Activated CD4-positive, alpha-beta T cell treated with anti-CD3 and anti-CD28 coated beads, Interleukin-10, Interleukin-2, amounts not matched to agents 100 ng/mL and 50 ng/mL, durations not matched to agents 16 hours and 8 hours (primary cell): ENCODE measurements at regions not wholly inside any gene's neighbourhood (a gene's known extent, or its start where the extent isn't known, plus 50 kb on each side); places are given as distances from the start of the nearest gene placed in this dataset.
"Not testable (repeated sequence)": the region's sequence is repeated elsewhere in the genome, so short reads cannot be mapped to it uniquely, and the experiment has no call there.

Experiments used
- DNase-seq: peaks from one replicate; pipeline ENCODE4 v3.0.0-alpha.2; 2020

GRCh38 chr4:123684937-123685336 lies 288.3 kb downstream of the SPRY1 start:
- not testable (repeated sequence) for DNase-seq

- not testable (repeated sequence) for DNase-seq
These were observed 298.9 kb downstream of the SPRY1 start for GRCh38 chr4:123695531-123695930.

GRCh38 chr4:123696687-123697086 lies 300.1 kb downstream of the SPRY1 start:
- no peak for DNase-seq

- DNase-seq, result no peak
These were observed 302.0 kb downstream of the SPRY1 start for GRCh38 chr4:123698556-123698955.

- no peak for DNase-seq
These were observed 303.5 kb downstream of the SPRY1 start for GRCh38 chr4:123699880-123700771.

GRCh38 chr4:123701131-123701575 lies 304.6 kb downstream of the SPRY1 start:
- DNase-seq, result no peak

- DNase-seq, result no peak
These were observed 308.8 kb downstream of the SPRY1 start for GRCh38 chr4:123705419-123705818.

- no peak for DNase-seq
These were observed 310.4 kb downstream of the SPRY1 start for GRCh38 chr4:123706973-123707372.

- no peak for DNase-seq
These were observed 312.3 kb downstream of the SPRY1 start for GRCh38 chr4:123708902-123709301.

GRCh38 chr4:123709336-123709735 lies 312.7 kb downstream of the SPRY1 start:
- DNase-seq, result no peak

- DNase-seq, result no peak
These were observed 334.4 kb downstream of the SPRY1 start for GRCh38 chr4:123731035-123731434.

GRCh38 chr4:123737156-123737555 lies 340.6 kb downstream of the SPRY1 start:
- no peak for DNase-seq

GRCh38 chr4:123739806-123740205 lies 343.2 kb downstream of the SPRY1 start:
- no peak for DNase-seq

- no peak for DNase-seq
These were observed 343.6 kb downstream of the SPRY1 start for GRCh38 chr4:123740236-123740635.

GRCh38 chr4:123741906-123742305 lies 345.3 kb downstream of the SPRY1 start:
- no peak for DNase-seq

GRCh38 chr4:123743848-123744247 lies 347.3 kb downstream of the SPRY1 start:
- DNase-seq, result no peak

GRCh38 chr4:123744664-123745290 lies 348.2 kb downstream of the SPRY1 start:
- no peak for DNase-seq

GRCh38 chr4:123747016-123747415 lies 350.4 kb downstream of the SPRY1 start:
- no peak for DNase-seq

GRCh38 chr4:123748806-123749205 lies 352.2 kb downstream of the SPRY1 start:
- DNase-seq, result no peak

- no peak for DNase-seq
These were observed 352.8 kb downstream of the SPRY1 start for GRCh38 chr4:123749383-123749782.

- DNase-seq, result no peak
These were observed 353.4 kb downstream of the SPRY1 start for GRCh38 chr4:123750044-123750443.

- DNase-seq, result no peak
These were observed 359.1 kb downstream of the SPRY1 start for GRCh38 chr4:123755655-123756054.

- DNase-seq, result no peak
These were observed 371.2 kb downstream of the SPRY1 start for GRCh38 chr4:123767806-123768205.

GRCh38 chr4:123770884-123771283 lies 374.3 kb downstream of the SPRY1 start:
- no peak for DNase-seq
